Kidney (tissue), 13 donors: ENCODE measurements at regions not wholly inside any gene's neighbourhood (a gene's known extent, or its start where the extent isn't known, plus 50 kb on each side); places are given as distances from the start of the nearest gene placed in this dataset.

Experiments used
- DNase-seq, 5 donors: peaks; one replicate each; pipeline ENCODE4 v3.0.0-alpha.2; 2013 to 2020
- FAIRE-seq: peaks from 2 replicates; lab custom pipeline; 2012; peaks lifted over from hg19 to GRCh38; lab: Jason Lieb, UNC
- H3K27ac ChIP-seq, 2 donors: one replicate each; pipeline ENCODE4 v1.7.0; 2013; ENCODE audit warnings: low read depth in 2 of 2, low read length in 2 of 2, inconsistent platforms in 1 of 2
- H3K27me3 ChIP-seq: one replicate; pipeline ENCODE4 v1.7.1; 2013; ENCODE audit warnings: low read length, inconsistent platforms; ENCODE audit not compliant: control insufficient read depth, insufficient read depth
- H3K36me3 ChIP-seq, 3 donors: one replicate each; pipeline versions ENCODE4 v1.7.0 to v1.7.1; 2013; ENCODE audit warnings: low read length in 3 of 3, control low read depth in 1 of 3, inconsistent platforms in 1 of 3; ENCODE audit not compliant: insufficient read depth in 3 of 3, control insufficient read depth in 2 of 3
- H3K4me1 ChIP-seq, 3 donors: one replicate each; pipeline versions ENCODE4 v1.7.0 to v1.7.1; 2013; ENCODE audit warnings: low read length in 3 of 3, inconsistent platforms in 1 of 3, low read depth in 1 of 3; ENCODE audit not compliant: control insufficient read depth in 2 of 3, insufficient read depth in 2 of 3
- H3K4me3 ChIP-seq, 3 donors: one replicate each; pipeline versions ENCODE4 v1.7.0 to v1.8.1; 2013; ENCODE audit warnings: low read length in 3 of 3, control low read depth in 1 of 3, inconsistent platforms in 1 of 3
- H3K9ac ChIP-seq, 3 donors: one replicate each; pipeline versions ENCODE4 v1.7.0 to v1.7.1; 2013; ENCODE audit warnings: low read length in 3 of 3, control low read depth in 1 of 3, inconsistent platforms in 1 of 3
- H3K9me3 ChIP-seq, 3 donors: one replicate each; pipeline versions ENCODE4 v1.7.0 to v1.7.1; 2013; ENCODE audit warnings: low read length in 3 of 3, control low read depth in 1 of 3, inconsistent platforms in 1 of 3; ENCODE audit not compliant: control insufficient read depth in 2 of 3, insufficient read depth in 1 of 3
- CTCF ChIP-seq: IDR thresholded peaks from 3 replicates; pipeline ENCODE4 v1.5.1; 2012; ENCODE audit warnings: mild to moderate bottlenecking, moderate library complexity, borderline replicate concordance; ENCODE audit not compliant: insufficient read depth; ENCODE audit errors: extremely low read depth
- intact Hi-C: fragments of 100-400 bp; cut with DNase I; formaldehyde crosslinking; loops from one replicate; pipeline ENCODE4 v1.11.1; 2022
- donor health status: control.
- donor health status: control.
- donor health status: control.
- donor health status: control.
- donor health status: control.
- donor health status: DM: yes; HTN: yes; CAD: no.
- donor health status: Normal renal cell carcinoma (clear cell type).

GRCh38 chr9:81227507-81228245, 461.7 kb downstream of the TLE1 start:
- intact Hi-C loops = no loop called here
- Histone ChIP-seq H3K36me3 (no peaks in the 10 kb centered on the region), H3K4me1 (no peaks in the 10 kb centered on the region), H3K27ac (no peak overlapping the region), H3K9ac (no peak overlapping the region), H3K27me3 (no peaks in the 10 kb centered on the region), H3K9me3 (no peaks in the 10 kb centered on the region), H3K4me3 (no peak overlapping the region)
- TF ChIP-seq CTCF = no peak
- FAIRE-seq = no peak
- DNase-seq = peak in 2 of 5 donors; percentile 7 to 16

DNA sequence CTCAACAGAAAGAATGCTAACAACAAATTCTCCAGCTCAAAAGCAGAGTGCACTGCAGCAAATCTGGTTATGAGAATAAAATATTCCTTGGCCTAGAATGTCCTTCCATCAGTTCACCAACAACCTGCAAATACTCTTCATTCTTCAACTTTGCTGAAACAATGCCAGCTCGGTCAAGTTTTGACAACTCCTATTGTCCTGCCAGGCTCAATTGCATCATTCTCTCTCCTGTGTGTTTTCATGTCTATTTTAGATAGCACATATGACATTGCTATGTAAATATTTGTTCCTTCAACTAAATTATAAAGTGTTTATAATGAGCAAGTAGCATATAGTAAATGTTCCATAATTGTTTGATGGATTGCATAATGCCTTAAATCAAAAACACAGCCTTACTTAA, 463.8 kb downstream of the TLE1 start:
- no peak for TF ChIP-seq CTCF
- H3K36me3 ChIP-seq = no peaks in the 10 kb centered on the region
- no peak overlapping the region for H3K27ac ChIP-seq
- no peak overlapping the region for H3K4me3 ChIP-seq
- intact Hi-C loops = no loop called here
- H3K4me1 ChIP-seq = no peaks in the 10 kb centered on the region
- no peaks in the 10 kb centered on the region for H3K9me3 ChIP-seq
- no peaks in the 10 kb centered on the region for H3K27me3 ChIP-seq
- no peak for FAIRE-seq
- no peak for DNase-seq
- no peak overlapping the region for H3K9ac ChIP-seq

- FAIRE-seq = no peak
- Histone ChIP-seq H3K4me3 (no peak overlapping the region), H3K27me3 (no peaks in the 10 kb centered on the region), H3K9ac (no peak overlapping the region), H3K27ac (no peak overlapping the region), H3K36me3 (no peaks in the 10 kb centered on the region), H3K4me1 (no peaks in the 10 kb centered on the region), H3K9me3 (no peaks in the 10 kb centered on the region)
- no peak for TF ChIP-seq CTCF
- peak in 2 of 5 donors; percentile 18 to 59 for DNase-seq
- intact Hi-C loops = no loop called here
These were observed 464.9 kb downstream of the TLE1 start for GRCh38 chr9:81224166-81225081.
